GM19238 (cell line): ENCODE measurements at regions not wholly inside any gene's neighbourhood (a gene's known extent, or its start where the extent isn't known, plus 50 kb on each side); places are given as distances from the start of the nearest gene placed in this dataset.

Source experiments
- DNase-seq: peaks from one replicate; pipeline ENCODE4 v3.0.0; 2011; ENCODE audit warnings: low spot score; ENCODE audit not compliant: insufficient read length

- DNase-seq, result no peak
Observed at GRCh38 chr9:107706701-107707427, 217.3 kb upstream of the KLF4 start.

GRCh38 chr9:107705521-107705920 is 216.0 kb upstream of the KLF4 start:
- no peak for DNase-seq

GRCh38 chr9:107704774-107705173 is 215.2 kb upstream of the KLF4 start:
- DNase-seq, result no peak

GRCh38 chr9:107703651-107704050 is 214.1 kb upstream of the KLF4 start:
- no peak for DNase-seq

- no peak for DNase-seq
Observed at GRCh38 chr9:107700847-107701246, 211.3 kb upstream of the KLF4 start.

- no peak for DNase-seq
Observed at GRCh38 chr9:107699231-107699630, 209.7 kb upstream of the KLF4 start.

GRCh38 chr9:107698779-107699178 is 209.2 kb upstream of the KLF4 start:
- no peak for DNase-seq

GRCh38 chr9:107696302-107696701 is 206.7 kb upstream of the KLF4 start:
- DNase-seq, result no peak

GRCh38 chr9:107694390-107694789 is 204.8 kb upstream of the KLF4 start:
- DNase-seq, result no peak

GRCh38 chr9:107693625-107694326 is 204.2 kb upstream of the KLF4 start:
- no peak for DNase-seq

- no peak for DNase-seq
Observed at GRCh38 chr9:107691664-107692063, 202.1 kb upstream of the KLF4 start.

- DNase-seq, result no peak
Observed at GRCh38 chr9:107690021-107690420, 200.5 kb upstream of the KLF4 start.

GRCh38 chr9:107688728-107689127 is 199.2 kb upstream of the KLF4 start:
- no peak for DNase-seq

- DNase-seq, result no peak
Observed at GRCh38 chr9:107685901-107686300, 196.3 kb upstream of the KLF4 start.

GRCh38 chr9:107685376-107685775 is 195.8 kb upstream of the KLF4 start:
- no peak for DNase-seq

GRCh38 chr9:107684224-107684623 is 194.7 kb upstream of the KLF4 start:
- DNase-seq, result no peak

GRCh38 chr9:107683566-107683965 is 194.0 kb upstream of the KLF4 start:
- no peak for DNase-seq

- no peak for DNase-seq
Observed at GRCh38 chr9:107681988-107682387, 192.4 kb upstream of the KLF4 start.

GRCh38 chr9:107675351-107676259 is 186.0 kb upstream of the KLF4 start:
- DNase-seq, result no peak

- no peak for DNase-seq
Observed at GRCh38 chr9:107674721-107675277, 185.2 kb upstream of the KLF4 start.

GRCh38 chr9:107673861-107674720 is 184.5 kb upstream of the KLF4 start:
- no peak for DNase-seq
